ENCODE measurements at regions not wholly inside any gene's neighbourhood (a gene's known extent, or its start where the extent isn't known, plus 50 kb on each side); places are given as distances from the start of the nearest gene placed in this dataset.

GRCh38 chr4:44017422-44017739 is 431.2 kb downstream of the KCTD8 start:
- H3K4me3 ChIP-seq: no peak overlapping the region
- TF ChIP-seq POLR2A (IDR thresholded peaks at IDR 0.05) (no peak), CTCF (IDR thresholded peaks at IDR 0.05) (no peak)
- H3K27ac ChIP-seq: no peak overlapping the region
- no peak for DNase-seq
- no peaks in the 10 kb centered on the region for H3K4me1 ChIP-seq
- no peaks in the 10 kb centered on the region for H3K9me3 ChIP-seq
- no peaks in the 10 kb centered on the region for H3K27me3 ChIP-seq
- intact Hi-C loops (cut with DNase I; ENCODE audit: low total_unique reads): no loop called here
- H3K36me3 ChIP-seq: no peaks in the 10 kb centered on the region

DNA sequence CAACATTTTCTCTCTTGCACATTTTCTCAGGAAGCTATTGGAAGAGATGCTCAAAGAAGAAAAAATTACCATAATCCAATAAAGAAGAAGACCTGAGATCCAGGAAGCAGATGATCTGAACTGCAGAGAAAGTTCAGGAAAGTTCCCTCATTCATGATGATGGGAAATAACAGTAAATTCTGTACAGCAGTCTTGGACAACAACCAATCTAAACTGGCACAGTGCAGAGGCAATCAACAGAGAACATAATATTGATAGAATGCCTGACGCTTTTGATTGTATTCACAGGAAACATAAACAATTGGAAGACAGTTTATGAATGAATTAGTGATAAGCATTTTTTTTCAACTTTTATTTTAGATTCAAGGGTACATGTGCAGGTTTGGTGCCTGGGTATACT is 428.9 kb downstream of the KCTD8 start:
- Histone ChIP-seq H3K27ac (no peak overlapping the region), H3K4me3 (no peak overlapping the region), H3K27me3 (no peaks in the 10 kb centered on the region), H3K9me3 (no peaks in the 10 kb centered on the region), H3K4me1 (no peaks in the 10 kb centered on the region), H3K36me3 (no peaks in the 10 kb centered on the region)
- TF ChIP-seq CTCF (IDR thresholded peaks at IDR 0.05): no peak
- no peak for TF ChIP-seq POLR2A (IDR thresholded peaks at IDR 0.05)
- intact Hi-C loops (cut with DNase I; ENCODE audit: low total_unique reads): no loop called here
- no peak for DNase-seq

- Histone ChIP-seq H3K9me3 (no peaks in the 10 kb centered on the region), H3K36me3 (no peaks in the 10 kb centered on the region), H3K4me1 (no peaks in the 10 kb centered on the region), H3K27me3 (no peaks in the 10 kb centered on the region), H3K4me3 (no peak overlapping the region), H3K27ac (no peak overlapping the region)
- DNase-seq: no peak
- no peak for TF ChIP-seq CTCF (IDR thresholded peaks at IDR 0.05)
- TF ChIP-seq POLR2A (IDR thresholded peaks at IDR 0.05): no peak
- intact Hi-C loops (cut with DNase I; ENCODE audit: low total_unique reads): no loop called here
These were observed 423.1 kb downstream of the KCTD8 start for GRCh38 chr4:44025376-44026020.

DNA sequence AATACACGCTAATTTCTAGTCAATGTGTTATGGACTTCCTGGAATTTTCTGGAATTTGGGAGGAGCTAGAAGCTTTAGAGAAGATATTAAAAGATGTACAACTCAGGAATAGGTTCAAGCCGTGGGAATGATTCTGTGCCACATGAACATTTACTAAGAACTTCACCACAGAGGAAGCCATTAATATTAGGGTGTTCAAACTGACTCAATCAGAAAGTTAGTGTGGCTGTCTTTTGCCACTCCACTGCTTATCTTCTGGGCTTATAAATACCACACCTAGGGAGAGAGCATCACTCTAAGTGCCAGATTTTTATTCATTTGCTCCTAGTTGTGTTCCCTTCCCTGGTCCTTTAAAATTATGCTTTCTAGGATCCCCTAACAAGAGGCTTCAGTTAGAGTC is 409.8 kb downstream of the KCTD8 start:
- H3K4me1 ChIP-seq: no peaks in the 10 kb centered on the region
- H3K27me3 ChIP-seq: no peaks in the 10 kb centered on the region
- no peak for TF ChIP-seq POLR2A (IDR thresholded peaks at IDR 0.05)
- H3K36me3 ChIP-seq: no peaks in the 10 kb centered on the region
- intact Hi-C loops (cut with DNase I; ENCODE audit: low total_unique reads): no loop called here
- H3K4me3 ChIP-seq: no peak overlapping the region
- no peak overlapping the region for H3K27ac ChIP-seq
- no peaks in the 10 kb centered on the region for H3K9me3 ChIP-seq
- no peak for DNase-seq

DNA sequence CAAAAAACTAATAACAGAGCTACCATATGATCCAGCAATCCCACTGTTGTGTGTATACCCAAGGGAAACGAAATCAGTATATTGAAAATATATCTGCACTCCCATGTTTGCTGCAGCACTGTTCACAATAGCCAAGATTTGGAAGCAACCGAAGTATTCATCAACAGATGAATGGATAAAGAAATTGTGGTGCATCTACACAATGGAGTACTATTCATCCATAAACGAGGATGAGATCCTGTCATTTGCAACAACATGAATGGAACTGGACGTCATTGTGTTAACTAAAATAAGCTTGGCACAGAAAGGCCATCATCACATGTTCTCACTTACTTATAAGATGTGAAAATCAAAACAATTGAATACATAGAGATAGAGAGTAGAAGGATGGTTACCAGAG is 402.1 kb downstream of the KCTD8 start:
- Histone ChIP-seq H3K4me1 (no peaks in the 10 kb centered on the region), H3K27ac (no peak overlapping the region), H3K36me3 (no peaks in the 10 kb centered on the region), H3K4me3 (no peak overlapping the region), H3K27me3 (no peaks in the 10 kb centered on the region), H3K9me3 (no peaks in the 10 kb centered on the region)
- intact Hi-C loops (cut with DNase I; ENCODE audit: low total_unique reads): no loop called here
- TF ChIP-seq CTCF (IDR thresholded peaks at IDR 0.05) (no peak), POLR2A (IDR thresholded peaks at IDR 0.05) (no peak)
- no peak for DNase-seq

DNA sequence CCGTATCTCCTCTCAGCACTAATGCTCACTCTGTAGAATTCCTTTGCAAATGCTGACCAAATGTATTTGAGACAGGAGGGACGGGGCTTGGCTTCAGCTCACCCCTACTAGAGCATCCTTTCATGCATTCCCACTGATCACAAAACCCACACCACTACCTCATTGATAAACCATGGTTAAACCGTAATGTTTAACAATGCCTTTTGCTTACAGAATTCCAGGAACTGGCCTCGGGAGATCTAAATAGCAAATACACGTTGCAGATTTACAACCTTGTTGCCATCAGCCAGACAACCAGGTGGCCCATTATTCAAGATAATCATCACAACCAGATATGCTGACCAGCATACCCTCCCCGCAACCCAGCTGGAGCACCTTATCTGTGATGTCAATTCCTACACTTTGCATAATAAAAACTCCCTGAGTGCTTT is 391.9 kb downstream of the KCTD8 start:
- intact Hi-C loops (cut with DNase I; ENCODE audit: low total_unique reads): no loop called here
- H3K36me3 ChIP-seq: no peaks in the 10 kb centered on the region
- H3K9me3 ChIP-seq: no peaks in the 10 kb centered on the region
- no peak for DNase-seq
- H3K27ac ChIP-seq: no peak overlapping the region
- no peaks in the 10 kb centered on the region for H3K27me3 ChIP-seq
- TF ChIP-seq CTCF (IDR thresholded peaks at IDR 0.05) (no peak), POLR2A (IDR thresholded peaks at IDR 0.05) (no peak)
- H3K4me1 ChIP-seq: no peaks in the 10 kb centered on the region
- H3K4me3 ChIP-seq: no peak overlapping the region

Data from uterus (tissue), 3 donors.